DMS 273 (cell line): ENCODE measurements at regions not wholly inside any gene's neighbourhood (a gene's known extent, or its start where the extent isn't known, plus 50 kb on each side); places are given as distances from the start of the nearest gene placed in this dataset.

Experiments
- DNase-seq: peaks from one replicate; lab custom pipeline; 2025; ENCODE audit not compliant: unreplicated experiment; lab: John Stamatoyannopoulos, UW

DNA sequence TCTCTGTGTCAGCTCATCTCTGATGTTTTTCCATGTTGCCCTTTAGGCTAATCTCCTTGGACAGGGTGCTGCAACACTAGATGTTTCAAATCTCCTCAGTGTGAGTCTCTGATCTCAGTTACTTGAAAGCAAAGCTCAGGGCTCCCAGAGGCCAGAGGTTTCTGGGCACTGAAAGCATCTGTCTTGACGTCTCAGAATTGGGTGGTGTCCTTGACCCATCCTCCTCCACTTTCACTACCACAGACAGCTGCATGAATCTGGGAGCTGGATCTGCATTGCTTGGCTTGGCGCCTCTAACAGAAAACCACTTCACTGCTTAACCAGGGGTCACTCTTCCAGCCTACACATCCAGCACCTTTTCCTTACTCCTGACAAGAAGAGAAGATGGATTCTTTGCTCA, 399.4 kb downstream of the NXPE2 start:
- no peak for DNase-seq

DNA sequence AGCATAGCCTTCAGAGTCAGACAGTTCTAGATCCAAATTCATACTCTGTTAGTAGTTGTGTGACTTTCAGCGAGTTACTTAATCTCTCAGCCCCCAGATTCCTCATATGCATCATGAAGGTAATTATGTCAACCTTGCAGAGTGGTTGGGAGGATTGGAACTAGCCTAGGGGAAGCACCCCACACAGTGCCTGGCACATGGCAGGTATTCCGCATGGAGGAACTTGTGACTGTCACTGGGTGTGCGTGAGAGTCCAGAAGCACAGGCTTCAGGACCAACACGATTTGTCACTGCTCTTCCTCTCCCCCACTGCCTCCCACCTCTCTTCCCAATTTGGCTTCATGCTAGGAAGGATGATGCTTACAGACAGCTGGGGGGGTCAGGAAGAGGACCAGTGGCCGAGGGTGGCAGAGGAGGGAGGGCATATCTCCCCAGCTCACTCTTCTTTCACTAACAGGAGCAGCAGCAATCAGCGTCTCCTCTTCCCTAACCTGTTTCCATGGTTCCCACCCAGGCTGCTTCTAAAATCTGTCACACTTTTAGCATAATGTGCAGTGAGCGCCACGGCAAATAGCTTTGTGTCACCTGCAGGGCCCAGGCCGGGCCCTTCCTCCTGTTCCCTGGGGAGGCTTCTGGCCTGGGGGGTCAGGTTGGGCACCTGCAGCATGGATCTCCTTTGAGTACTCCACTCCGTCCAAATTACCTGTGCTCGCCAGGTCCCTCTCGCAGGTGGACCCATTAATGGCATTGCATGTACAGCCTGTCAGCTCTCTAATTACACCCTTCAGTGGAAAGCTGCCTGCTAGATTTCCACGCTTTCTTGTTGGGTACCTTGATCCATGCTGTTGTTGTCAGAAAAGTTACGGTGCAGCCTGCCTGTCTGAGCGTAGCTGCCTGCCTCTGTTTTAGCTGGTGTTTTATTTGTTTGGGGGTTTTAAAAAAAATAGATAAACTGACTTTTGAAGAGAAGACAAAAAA, 400.4 kb downstream of the NXPE2 start:
- DNase-seq: peak; percentile 2

DNA sequence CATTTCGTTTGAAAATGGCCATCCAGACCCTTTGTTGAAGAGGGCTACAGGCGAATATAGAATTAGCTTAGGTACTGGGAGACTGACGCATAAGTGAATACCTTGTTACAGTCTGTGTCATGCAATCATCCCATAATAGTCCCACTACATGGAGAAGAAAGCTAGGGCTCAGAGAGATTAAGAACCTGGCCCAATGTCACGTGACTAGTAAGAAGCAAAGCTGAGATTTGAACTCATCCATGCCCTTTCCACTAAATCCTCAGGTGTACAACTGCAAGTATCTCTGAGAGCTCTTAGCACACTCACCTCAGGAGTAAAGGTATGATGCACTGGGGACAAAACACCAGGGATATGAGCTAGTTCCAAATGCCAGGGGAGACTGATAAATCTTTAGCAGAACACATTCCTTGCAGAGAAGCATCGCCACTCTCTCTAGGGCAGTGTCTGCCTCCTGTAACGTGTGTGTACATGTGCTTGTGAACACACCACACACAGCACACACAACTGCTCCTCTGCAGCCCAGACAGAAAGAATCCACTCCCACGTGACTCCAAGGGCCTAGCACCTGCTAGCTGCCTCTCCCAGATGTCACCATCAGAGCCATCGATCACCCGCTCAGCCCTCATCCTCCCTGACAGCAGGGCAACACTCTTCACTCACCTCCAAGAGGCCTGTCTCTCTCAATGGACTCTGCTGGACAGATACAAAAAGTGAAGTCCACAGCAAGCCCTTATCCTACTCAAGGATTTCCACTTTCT, 402.8 kb downstream of the NXPE2 start:
- DNase-seq: no peak

DNA sequence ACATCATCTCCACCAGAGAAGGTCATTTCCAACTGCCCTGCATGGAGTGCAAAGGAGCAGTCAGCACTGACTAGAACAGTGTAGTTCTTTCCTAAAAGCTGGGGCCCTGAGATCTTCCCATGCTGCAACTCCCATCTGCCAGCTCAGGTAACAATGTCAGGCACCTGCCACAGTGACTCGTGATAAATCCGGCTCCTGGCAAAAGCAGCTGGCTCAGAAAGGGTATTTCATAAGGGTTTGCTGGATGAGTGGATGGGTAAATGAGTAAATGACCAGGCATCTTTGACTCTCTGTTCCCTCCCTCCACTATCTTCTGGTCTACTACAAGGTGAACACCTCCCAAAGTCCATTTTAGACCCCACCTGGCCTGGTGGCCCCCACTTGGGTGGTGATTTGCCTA, 403.6 kb downstream of the NXPE2 start:
- DNase-seq: peak; percentile 1

DNA sequence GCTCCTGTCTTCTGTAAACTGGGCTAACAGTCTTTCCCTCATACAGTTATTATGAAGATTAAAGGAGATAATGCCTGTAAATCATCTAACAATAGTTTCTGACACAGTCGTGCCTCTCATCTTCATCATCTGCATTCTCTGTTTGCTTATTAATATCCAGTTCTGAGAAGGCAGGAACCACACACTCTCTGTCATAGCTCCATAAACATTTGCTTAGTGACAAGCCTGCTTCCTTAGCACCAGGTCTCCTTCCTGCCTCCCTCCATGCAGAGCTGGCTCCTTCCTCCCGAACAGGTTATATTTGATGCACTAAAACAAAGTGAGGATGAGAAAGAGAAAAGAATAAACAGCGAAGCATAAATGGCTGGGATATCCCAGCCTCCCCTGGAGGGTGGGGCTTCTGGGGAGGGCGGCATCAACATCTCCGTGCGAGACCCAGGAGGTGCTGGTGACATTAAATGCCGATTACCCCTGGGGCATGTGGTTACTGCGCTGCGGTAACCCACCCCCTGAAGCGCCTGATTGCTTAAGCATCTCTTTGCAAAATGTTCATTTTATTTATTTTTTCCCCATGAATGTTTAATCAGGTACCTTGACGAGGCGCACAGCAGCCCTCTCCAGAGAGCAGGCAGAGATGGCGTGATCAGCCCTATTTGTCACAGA, 404.9 kb downstream of the NXPE2 start:
- no peak for DNase-seq

DNA sequence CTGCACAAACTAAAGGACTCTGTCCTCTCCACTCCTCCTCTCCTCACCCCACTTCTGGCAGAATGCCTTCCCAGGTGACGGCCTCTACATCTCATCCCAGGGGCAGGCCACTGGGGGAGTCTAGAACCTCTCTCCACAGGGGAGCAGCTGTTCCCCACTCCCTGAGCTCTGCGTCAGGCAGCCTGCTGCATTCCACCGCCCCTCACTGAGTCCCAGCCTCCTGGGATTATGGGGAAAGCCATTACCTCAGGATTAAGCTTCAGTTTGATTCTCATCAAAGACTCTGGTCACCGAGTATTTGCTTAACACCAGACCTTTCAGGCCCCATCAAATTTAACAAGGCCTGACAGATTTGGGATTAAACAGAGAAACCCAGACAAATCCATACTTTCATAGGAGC, 405.9 kb downstream of the NXPE2 start:
- peak; percentile 26 for DNase-seq

DNA sequence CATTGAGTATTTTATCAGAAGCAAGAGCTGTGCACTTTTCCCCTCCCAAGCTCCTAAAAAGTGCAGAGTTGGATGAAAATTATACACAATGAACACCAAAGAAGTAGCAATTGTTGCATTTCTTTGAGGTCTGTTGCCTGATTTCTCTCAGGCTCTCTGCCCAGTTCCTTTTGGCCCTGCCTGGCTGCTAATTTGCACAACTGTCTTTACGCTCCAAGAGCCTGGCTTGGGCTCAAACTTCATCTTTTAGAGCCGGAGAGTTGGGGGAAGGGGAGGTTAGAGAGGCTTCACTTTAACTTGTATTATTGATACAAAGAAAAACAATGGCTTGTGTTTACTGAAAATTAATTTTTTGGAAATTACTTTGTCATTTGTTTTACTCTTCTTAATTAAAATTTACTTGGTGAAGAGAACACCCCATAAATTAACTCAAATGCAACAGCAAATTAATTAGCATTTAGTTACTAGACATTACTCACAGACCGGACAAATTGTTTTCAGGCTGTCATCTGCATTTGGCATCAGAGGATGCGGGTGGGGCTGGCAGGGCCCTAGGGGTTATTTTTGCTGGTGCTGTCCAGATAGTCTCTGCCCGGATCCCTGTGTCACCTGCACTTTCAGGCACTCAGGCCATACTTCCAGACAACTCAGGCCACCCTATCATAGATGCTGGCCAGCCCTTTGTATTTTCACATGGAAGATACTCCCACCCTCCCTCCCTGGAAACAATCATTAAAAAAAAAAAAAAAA, 407.3 kb downstream of the NXPE2 start:
- DNase-seq: peak; percentile 68

DNA sequence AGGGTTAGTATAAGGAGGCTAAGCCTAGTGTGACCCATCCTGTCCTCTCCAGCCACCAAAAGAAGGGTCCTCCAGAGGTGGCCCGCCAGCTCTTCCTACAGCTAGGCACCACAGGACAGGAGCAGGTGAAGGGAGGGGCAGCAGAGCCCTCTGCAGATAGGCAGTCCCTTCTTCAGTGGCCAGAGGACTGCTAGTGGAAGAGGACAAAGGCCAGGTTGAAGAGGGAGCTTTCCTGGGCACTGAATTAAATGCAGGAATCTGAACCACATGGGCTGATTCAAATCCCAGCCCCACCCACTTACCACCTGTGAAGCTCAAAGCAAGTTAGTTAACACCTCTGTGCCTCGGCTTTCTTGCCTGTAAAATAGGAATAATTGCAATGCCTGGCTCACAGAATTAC, 409.5 kb downstream of the NXPE2 start:
- no peak for DNase-seq

DNA sequence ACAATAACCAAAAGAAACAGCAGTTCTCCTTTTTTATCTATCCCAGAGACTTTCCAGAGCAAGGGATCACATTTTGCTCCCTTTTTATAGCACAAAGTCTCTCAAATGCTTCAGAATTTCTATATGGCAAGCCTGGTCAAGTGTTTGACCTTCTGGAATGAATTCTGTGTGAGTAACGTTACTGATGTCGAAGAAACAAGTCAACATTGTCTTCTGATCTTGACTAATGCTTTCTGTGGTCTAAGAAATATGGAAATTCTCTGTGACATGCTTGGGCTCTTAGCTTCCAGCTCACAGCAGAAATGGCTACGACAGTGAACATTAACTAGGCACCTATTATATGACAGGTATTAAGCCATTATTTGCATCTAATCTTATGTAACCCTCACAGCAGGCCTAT, 411.7 kb downstream of the CADM1 start:
- DNase-seq: no peak

DNA sequence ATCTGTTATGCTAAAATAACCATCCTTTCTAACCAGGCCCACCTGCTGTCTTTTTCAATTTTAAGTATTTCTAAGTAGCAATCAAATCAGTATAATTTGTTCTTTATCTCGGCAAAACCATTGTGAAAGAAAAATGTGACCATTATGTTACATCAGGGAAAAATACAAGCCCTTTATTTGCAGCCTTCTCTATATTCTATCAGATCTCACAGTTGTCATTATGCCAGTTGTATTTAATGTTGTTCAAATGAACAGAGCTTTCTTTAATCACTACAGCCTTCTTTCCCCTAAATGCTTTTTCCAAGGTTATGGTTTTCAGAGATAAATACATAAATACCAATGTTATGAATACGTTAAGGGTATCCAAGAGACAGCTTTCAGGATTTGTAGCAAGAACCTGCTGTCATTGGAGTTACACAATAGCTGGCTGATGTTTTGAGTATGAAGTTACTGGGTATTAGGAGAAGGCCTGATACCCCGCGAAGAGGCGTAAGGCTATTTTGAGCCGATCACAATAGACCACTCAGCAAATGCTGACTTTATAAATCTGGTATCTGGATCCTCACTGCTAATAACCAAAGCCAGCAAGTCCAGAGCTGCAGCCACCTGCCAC, 406.3 kb downstream of the CADM1 start:
- no peak for DNase-seq

DNA sequence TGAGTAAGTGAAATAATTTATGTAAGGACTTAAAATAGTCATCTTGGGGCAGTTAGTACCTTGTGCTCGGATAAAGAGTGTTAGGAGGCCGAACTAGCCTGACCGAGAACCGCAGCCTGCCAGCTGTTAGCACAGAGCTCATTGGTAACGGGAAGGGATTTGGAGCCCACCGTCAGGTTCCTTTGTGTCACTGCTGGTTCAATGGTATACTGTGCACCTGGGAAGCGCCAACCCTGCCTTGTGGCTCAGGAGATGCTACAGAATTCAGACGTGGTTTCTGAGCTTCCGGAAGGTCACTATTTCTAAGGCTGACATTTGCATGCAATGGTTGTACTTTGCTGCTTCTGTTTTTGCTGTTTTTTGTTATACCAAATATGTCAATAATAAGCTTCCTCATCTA, 403.5 kb downstream of the CADM1 start:
- no peak for DNase-seq

DNA sequence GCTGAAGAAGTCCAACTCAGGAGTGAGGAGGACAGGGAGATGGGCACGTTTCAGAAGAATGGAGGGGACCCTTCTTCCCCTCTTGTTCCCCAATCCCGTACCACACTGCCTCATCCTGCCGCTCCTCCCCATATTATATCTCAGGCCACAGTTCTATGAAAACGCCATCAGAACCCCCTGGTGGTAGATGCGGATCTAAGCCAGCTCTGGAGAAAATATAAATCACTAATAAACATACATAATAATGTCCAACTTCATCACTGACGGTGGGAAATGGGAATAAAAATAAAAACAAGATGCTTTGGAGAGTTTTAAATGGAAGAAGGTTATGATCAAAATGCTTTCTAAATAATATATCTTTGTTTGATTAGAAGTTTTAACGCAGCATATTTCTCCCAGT, 400.3 kb downstream of the CADM1 start:
- no peak for DNase-seq

DNA sequence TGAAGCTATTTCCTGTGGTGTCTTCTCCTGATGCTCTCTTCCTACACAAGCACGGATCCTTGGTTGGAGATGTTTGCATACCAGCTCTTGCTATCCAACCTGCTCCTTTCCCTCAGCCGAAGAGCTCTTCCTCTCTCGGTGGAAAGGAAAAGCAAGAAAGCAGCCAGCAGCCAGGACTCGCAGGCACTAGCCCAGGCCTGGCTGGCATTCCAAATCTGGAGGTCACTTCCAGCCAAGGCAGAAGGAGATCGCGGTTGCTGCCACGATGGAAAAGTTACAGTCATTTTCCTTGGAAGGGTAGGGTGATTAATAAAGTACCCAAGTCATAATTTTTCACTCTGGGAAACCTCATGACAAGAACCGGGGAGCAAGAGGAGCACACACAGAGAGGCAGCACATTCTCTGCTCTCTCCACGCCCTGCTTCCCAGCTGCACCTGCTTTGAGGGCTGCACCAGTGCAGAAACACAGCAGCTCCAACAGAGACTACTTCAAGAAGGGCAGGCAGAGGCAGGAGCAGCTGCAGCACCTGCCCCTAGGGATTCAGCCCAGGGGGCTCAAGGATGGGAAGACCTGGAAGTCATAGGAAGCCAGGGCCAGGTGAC, 399.3 kb downstream of the CADM1 start:
- no peak for DNase-seq

DNA sequence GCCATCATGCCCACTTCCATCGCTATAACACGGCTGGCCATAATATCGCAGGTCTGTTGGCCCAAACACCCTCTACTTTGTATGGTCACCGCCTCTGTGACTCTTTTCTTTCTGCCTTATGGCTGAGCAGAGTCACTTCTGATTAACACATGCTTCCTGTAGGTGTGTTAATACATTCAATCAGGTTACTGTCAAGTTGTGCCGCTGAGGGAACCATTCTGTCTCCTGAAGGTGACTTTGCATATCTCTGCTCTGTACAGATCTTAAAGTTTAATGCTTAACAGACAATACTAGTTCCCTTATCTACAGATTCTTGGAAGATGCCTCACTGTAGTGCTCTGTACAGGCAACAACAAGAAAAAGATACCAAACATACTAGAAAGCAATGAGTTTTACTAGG, 393.1 kb downstream of the CADM1 start:
- DNase-seq: no peak

DNA sequence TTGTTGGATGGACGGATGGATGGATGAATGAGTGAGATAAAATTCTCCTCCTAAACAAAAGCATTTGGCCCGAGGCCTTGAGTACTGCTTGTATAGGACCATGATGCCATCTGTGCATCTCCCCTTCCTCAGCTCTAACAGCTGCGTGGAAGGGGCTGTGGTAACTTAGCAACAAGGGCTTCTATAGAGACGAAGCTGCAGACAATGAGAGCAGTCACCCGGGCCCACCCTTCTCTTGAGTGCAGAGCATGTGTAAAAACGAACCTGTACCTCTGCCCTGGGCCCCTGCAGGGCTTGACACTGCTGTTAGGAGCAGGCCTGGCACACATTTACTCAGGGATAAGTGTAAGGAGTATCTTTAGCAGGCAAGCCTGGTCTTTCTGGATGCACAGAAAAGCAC, 391.5 kb downstream of the CADM1 start:
- peak; percentile 44 for DNase-seq

DNA sequence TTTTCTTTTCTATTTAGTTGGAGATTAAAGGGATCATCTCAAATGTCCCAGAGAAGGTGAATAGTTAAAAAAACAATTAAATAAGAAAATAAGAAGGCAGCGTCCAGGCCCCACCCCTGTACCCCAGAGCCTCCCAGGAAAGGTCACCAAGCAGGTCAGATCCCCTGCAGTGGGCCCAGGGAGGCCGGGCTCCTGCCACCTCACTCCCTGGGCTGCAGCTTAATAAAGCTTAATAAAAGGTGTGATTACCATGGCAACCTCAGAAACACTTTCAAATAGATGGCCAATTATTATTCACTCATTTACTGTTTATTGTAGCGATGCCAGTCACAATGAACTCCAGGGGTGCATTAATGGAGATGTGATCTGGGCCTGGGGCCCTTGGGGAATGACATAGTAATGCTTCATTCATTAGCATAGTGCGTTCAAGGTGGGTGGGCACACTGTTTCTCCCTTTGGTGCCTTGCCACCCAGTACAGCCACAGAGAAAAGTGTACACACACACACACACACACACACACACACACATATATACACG, 386.2 kb downstream of the CADM1 start:
- DNase-seq: no peak

DNA sequence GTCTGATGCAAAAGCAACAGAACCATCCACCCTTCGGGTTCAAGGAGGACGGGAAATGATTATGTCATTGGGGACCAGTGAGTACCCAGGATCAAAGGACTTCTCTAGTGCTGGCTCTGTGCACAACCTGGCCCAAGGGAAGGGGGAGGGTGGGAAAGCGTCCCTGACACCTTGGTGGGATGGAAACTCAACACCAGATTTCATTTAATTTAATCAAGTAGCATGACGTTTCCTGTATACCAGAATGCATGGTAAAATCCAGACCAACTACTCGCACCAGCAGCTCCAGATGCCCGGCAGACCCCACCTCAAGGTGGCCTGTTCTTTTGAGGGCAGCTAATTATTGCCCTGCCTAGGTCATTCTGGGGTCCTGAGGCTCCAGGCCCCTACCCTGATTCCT, 385.1 kb downstream of the CADM1 start:
- no peak for DNase-seq
